Stimulated activated CD8-positive, alpha-beta memory T cell treated with anti-CD3 and anti-CD28 coated beads, Interleukin-15, amount 100 ng/mL, for 1 hour (primary cell): ENCODE measurements at regions not wholly inside any gene's neighbourhood (a gene's known extent, or its start where the extent isn't known, plus 50 kb on each side); places are given as distances from the start of the nearest gene placed in this dataset.

Experiments
- DNase-seq: peaks from one replicate; pipeline ENCODE4 v3.0.0-alpha.2; 2020; ENCODE audit warnings: low read depth

GRCh38 chr10:28811639-28812349 lies 134.5 kb downstream of the BAMBI start:
- no peak for DNase-seq

DNA sequence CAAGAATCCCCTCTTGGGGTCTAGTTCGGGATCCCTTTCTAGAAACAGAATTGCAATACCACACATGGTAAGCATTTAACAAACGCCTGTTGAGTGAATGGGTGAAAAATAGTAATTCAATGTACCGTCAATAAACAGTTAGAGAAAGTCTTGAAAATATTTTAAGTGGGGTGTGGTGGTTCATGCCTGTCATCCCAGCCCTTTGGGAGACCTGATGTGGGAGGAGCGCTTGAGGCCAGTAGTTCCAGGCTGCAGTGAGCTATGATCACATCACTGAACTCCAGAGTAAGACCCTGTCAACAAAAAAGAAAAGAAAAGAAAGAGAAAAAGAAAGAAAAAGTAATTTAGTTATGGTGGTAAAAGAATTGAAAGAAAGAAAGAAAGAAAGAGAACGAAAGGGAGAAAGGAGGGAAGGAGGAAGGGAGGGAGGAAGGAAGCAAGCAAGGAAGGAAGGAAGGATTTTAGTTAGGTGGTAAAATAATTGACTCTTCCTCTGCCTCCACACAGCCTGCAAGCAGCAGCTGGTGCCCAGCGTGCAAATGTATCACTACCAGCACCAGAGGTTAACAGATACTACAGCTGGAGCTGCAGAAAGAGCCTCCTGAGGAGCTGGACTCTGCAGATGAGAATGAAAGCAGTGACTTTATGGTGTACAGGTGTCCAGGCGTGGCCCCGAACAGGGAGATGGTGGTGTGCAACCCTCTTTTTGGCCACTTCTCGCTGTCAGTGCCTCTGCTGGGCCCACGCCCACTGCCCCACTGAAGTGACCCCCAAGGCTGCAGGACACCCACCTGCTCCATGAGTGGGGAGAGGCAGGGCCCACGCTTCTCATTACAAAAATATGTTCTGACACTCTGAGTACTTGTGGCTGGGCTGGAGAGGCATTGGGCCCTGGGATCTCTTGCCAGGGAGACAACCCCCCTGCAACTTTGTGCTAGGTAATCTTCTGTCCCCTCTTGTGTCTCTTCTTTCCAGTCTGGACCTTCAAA lies 135.4 kb downstream of the BAMBI start:
- no peak for DNase-seq

DNA sequence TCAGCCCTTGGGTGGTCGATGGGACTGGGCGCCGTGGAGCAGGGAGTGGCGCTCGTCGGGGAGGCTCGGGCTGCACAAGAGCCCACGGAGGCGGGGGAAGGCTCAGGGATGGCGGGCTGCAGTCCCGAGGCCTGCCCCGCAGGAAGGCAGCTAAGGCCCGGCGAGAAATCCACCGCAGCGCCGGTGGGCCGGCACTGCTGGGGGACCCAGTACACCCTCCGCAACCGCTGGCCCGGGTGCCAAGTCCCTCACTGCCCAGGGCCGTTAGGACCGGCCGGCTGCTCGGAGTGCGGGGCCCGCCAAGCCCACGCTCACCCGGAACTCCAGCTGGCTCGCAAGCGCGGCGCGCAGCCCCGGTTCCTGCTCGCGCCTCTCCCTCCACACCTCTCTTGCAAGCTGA lies 138.4 kb downstream of the BAMBI start:
- DNase-seq, result no peak

- no peak for DNase-seq
These were observed 145.6 kb downstream of the BAMBI start for GRCh38 chr10:28822719-28823464.

- no peak for DNase-seq
These were observed 146.3 kb downstream of the BAMBI start for GRCh38 chr10:28823501-28824075.

- DNase-seq, result no peak
These were observed 156.0 kb downstream of the BAMBI start for GRCh38 chr10:28833313-28833712.

- DNase-seq, result no peak
These were observed 159.1 kb downstream of the BAMBI start for GRCh38 chr10:28836435-28836743.

DNA sequence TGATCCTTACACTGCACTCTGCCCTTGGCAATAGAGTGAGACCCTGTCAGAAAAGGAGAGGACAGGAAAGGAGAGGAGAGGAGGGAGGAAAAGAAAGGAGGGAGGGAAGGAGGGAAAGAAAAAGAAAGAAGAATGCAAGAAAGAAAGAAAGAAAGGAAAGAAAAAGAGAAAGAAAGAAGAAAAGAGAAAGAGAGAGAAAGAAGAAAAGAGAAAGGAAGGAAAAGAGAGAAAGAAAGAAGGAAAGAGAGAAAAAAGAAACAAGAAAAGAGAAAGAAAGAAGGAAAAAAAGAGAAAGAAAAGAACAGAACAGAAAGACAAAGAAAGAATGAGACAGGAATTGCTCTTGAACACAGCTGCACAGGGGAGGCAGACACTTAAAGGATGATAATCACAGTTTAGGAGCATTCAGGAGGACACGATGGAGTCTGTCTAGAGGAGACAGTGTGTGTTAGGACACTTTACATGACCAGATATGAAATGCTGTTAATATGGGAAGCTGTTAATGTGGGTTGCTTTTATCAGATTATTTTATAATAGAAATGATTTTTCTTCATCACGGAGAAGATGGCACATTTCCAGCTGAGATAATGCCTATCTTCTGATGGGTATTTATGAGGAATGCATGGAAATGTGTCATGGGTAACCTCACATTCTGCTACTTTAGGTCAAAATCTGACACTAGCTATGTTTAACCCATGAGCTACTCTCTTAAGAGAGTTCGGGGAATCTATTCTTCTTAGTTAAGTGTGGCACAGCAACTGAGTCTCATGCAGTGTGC lies 160.5 kb downstream of the BAMBI start:
- DNase-seq, result no peak

GRCh38 chr10:28838908-28839307 lies 161.6 kb downstream of the BAMBI start:
- no peak for DNase-seq

GRCh38 chr10:28839600-28840007 lies 162.3 kb downstream of the BAMBI start:
- DNase-seq, result no peak

GRCh38 chr10:28840202-28840601 lies 162.9 kb downstream of the BAMBI start:
- no peak for DNase-seq

DNA sequence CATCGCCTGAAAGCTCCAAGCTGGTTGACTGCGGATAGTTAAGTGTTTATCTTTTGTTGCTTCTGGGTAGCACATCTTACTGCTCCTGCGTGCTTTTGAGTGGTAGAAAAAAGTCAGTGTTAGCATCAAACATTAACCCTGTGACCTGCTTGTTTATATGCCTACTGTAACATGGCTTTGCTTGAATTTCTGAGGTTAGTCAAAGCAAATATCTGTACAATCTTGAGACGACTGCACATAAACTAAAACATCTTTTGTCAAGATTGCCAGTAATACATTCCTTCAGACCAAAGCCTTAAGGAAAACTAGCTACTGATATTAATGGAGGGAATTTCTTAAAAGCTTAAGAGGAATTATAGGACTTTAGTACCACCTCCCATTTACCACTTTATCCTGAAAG lies 163.7 kb downstream of the BAMBI start:
- DNase-seq, result no peak

DNA sequence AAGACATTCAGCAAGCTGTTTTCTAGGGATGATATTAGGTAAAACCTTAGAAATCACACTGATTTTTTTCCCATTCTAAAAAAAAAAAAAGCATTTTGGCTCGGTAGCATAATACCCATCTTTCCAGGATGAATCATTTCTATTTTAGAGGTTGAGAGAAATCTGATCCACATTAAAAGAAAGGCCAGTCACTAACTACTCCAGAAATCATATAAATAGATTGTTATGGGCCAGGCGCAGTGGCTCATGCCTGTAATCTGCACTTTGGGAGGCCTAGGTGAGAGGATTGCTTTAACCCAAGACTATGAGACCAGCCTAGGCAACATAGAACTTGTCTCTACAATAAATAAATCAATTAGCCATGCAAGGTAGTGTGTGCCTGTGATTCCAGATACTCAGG lies 164.3 kb downstream of the BAMBI start:
- DNase-seq, result no peak

- no peak for DNase-seq
These were observed 165.0 kb downstream of the BAMBI start for GRCh38 chr10:28842321-28842720.

GRCh38 chr10:28845009-28845682 lies 167.8 kb downstream of the BAMBI start:
- DNase-seq, result no peak

DNA sequence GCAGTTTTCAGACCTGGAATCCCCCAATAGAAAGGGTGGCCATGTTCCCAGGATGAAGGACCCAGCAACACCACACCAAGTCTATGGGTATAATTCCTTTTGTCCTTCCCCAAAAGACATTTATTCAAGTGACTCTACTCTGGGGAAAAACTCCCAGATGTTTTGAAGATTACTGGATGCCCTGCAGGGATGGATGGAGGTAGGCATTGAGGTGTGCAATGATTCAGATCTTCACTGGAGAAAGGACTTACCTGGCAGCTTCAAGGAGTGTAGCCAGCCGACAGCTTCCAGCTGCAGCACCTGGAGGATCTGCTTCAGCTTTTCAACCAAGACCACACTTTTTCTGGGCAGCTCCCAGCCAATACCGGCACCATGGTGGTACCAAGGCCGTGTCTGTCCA lies 172.0 kb downstream of the BAMBI start:
- no peak for DNase-seq

GRCh38 chr10:28849821-28850220 lies 172.5 kb downstream of the BAMBI start:
- no peak for DNase-seq

- no peak for DNase-seq
These were observed 173.5 kb downstream of the BAMBI start for GRCh38 chr10:28850784-28851183.

DNA sequence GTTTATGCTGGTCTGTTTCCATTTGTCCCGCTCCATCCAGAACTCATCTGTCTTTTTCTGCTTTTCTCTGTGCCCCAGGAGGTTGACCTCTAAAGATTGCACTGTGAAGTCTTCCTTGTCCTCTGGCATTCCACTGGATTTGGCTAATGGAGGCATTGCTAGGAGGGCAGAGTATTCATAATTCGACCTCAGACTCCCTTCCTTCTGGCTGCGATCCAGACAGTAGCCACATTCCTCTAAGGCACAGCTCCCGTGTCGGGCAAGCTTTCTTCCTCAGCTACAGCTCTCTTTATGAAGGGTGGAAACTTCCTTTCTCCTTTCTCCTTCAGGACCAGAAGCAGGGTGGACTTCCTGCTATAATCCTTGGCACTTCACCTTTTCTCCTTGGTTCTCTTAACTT lies 175.9 kb downstream of the BAMBI start:
- DNase-seq, result no peak

- DNase-seq, result no peak
These were observed 179.8 kb downstream of the BAMBI start for GRCh38 chr10:28857164-28857563.

GRCh38 chr10:28858646-28859045 lies 181.3 kb downstream of the BAMBI start:
- DNase-seq, result no peak
